HL-60 (cell line): ENCODE measurements at regions not wholly inside any gene's neighbourhood (a gene's known extent, or its start where the extent isn't known, plus 50 kb on each side); places are given as distances from the start of the nearest gene placed in this dataset.

Experiments
- DNase-seq, 2 experiments: peaks; one replicate each; pipeline ENCODE4 v3.0.0-alpha.2; 2010 to 2020; ENCODE audit warnings: low read depth in 1 of 2, low spot score in 1 of 2
- H3K27ac ChIP-seq: fragments of 250-450 bp; sonication (Bioruptor Pico); replicated peaks from 2 replicates; pipeline ENCODE4 v1.5.1; 2020; ENCODE audit warnings: mild to moderate bottlenecking, moderate library complexity
- H3K27me3 ChIP-seq: fragments of 250-450 bp; sonication (Bioruptor Pico); 2 replicates; pipeline ENCODE4 v1.5.1; 2021; ENCODE audit warnings: mild to moderate bottlenecking, moderate library complexity; ENCODE audit not compliant: insufficient read depth, poor library complexity, severe bottlenecking
- H3K4me3 ChIP-seq: replicated peaks from 2 replicates; pipeline ENCODE4 v1.5.1; 2011; ENCODE audit warnings: mild to moderate bottlenecking, control low read depth, low read length; ENCODE audit not compliant: insufficient read depth
- CTCF ChIP-seq: IDR thresholded peaks from one replicate; pipeline ENCODE4 v1.5.1; 2011; ENCODE audit warnings: low read length, control low read depth, inconsistent platforms; ENCODE audit not compliant: insufficient read depth
- GABPA ChIP-seq: IDR thresholded peaks from 2 replicates; pipeline ENCODE4 v1.6.1; 2012; ENCODE audit warnings: low read depth
- POLR2AphosphoS5 ChIP-seq: IDR thresholded peaks from 2 replicates; pipeline ENCODE4 v1.6.1; 2012; ENCODE audit warnings: low read depth
- REST ChIP-seq: IDR thresholded peaks from 2 replicates; pipeline ENCODE4 v1.6.1; 2012; ENCODE audit warnings: low read depth; ENCODE audit not compliant: insufficient replicate concordance
- SPI1 ChIP-seq: IDR thresholded peaks from 2 replicates; pipeline ENCODE4 v1.6.1; 2012; ENCODE audit warnings: low read depth, mild to moderate bottlenecking, borderline replicate concordance

- H3K27me3 ChIP-seq: no peaks in the 10 kb centered on the region
- H3K4me3 ChIP-seq: no peak overlapping the region
- DNase-seq: no peak
- TF ChIP-seq GABPA: no peak
- no peak for TF ChIP-seq SPI1
- TF ChIP-seq REST: no peak
- no peak for TF ChIP-seq POLR2AphosphoS5
- TF ChIP-seq CTCF: no peak
- no peak overlapping the region for H3K27ac ChIP-seq
Observed at GRCh38 chr1:239262538-239262937, 123.8 kb upstream of the CHRM3 start.

- no peak for DNase-seq
- Histone ChIP-seq H3K27ac (no peak overlapping the region), H3K27me3 (no peaks in the 10 kb centered on the region), H3K4me3 (no peak overlapping the region)
- TF ChIP-seq CTCF (no peak), GABPA (no peak), POLR2AphosphoS5 (no peak), REST (no peak)
Observed at GRCh38 chr1:239261521-239261920, 124.8 kb upstream of the CHRM3 start.

GRCh38 chr1:239260842-239261241 lies 125.5 kb upstream of the CHRM3 start:
- TF ChIP-seq GABPA: no peak
- TF ChIP-seq POLR2AphosphoS5: no peak
- no peak for TF ChIP-seq REST
- TF ChIP-seq SPI1: no peak
- no peak for TF ChIP-seq CTCF
- H3K27me3 ChIP-seq: no peaks in the 10 kb centered on the region
- no peak overlapping the region for H3K27ac ChIP-seq
- no peak overlapping the region for H3K4me3 ChIP-seq
- DNase-seq: no peak
